ENCODE measurements at regions not wholly inside any gene's neighbourhood (a gene's known extent, or its start where the extent isn't known, plus 50 kb on each side); places are given as distances from the start of the nearest gene placed in this dataset.

DNA sequence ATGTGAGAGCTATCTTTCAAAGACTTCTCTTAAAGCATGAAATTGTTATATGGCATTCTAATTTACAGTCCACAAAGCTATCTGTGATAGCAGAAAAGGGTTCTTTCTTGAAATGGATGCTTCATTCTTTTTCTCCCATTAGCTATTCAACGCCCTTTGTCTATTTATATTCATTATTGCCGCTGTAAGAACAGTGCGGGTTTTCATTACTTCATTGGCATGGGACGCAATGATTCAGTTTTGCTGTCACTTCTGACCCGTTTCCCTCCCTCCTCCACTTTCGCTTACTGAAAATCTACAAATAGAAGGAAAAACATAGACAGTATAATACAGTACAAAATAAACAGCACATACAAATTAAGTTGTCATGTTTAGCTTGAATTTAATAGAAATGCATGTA lies 394.6 kb downstream of the PCDH7 start:
- TF ChIP-seq CTCF (IDR thresholded peaks at IDR 0.05) = no peak
- TF ChIP-seq POLR2A (IDR thresholded peaks at IDR 0.05) = no peak

Measured in adrenal gland (tissue), 5 donors.